Cardiac muscle cell (in vitro differentiated cells and primary cell): ENCODE measurements at regions not wholly inside any gene's neighbourhood (a gene's known extent, or its start where the extent isn't known, plus 50 kb on each side); places are given as distances from the start of the nearest gene placed in this dataset.

Experiments
- DNase-seq, 2 donors: peaks; one replicate each; pipeline versions ENCODE4 v3.0.0 to v3.0.0-alpha.2; 2010 to 2017; ENCODE audit warnings: low read depth in 1 of 2, low spot score in 1 of 2
- H3K27ac ChIP-seq: fragments of 200-600 bp; sonication (generic); 2 replicates; pipeline ENCODE4 v1.5.1; 2016
- H3K27me3 ChIP-seq: fragments of 200-600 bp; sonication (generic); 2 replicates; pipeline ENCODE4 v1.6.0; 2016; ENCODE audit warnings: control low read depth
- H3K36me3 ChIP-seq: fragments of 200-600 bp; sonication (generic); 2 replicates; pipeline ENCODE4 v1.5.1; 2016; ENCODE audit warnings: control low read depth
- H3K4me1 ChIP-seq: fragments of 200-600 bp; sonication (generic); 2 replicates; pipeline ENCODE4 v1.8.1; 2017; ENCODE audit warnings: low read depth, mild to moderate bottlenecking, mixed run types
- H3K4me3 ChIP-seq: fragments of 200-600 bp; sonication (generic); 2 replicates; pipeline ENCODE4 v1.5.1; 2016; ENCODE audit warnings: mild to moderate bottlenecking
- H3K9me3 ChIP-seq: fragments of 200-600 bp; sonication (generic); 2 replicates; pipeline ENCODE4 v1.5.1; 2017; ENCODE audit warnings: low read depth, mild to moderate bottlenecking, control low read depth
- TF ChIP-seq, protein P1 (sequence below): IDR thresholded peaks from 2 replicates; pipeline ENCODE4 v1.5.1; 2012; ENCODE audit warnings: low read depth, mild to moderate bottlenecking, low read length

DNA sequence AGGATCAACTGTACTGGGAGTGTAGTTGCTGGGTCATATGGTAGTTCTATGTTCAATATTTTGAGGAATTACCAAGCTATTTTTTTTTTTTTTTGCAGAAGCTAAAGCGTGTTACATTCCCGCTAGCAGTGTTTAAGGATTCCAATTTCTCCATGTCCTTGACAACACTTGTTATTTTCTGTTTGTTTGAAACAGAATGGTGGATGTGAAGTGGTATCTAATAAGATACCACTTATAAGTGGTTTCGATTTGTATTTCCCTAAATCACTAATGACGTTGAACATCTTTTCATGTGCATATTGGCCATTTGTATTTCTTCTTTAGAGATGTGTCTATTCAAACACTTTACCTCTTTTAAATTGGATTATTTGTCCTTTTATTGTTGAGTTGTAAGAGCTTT lies 112.2 kb downstream of the DISP1 start:
- Histone ChIP-seq H3K27ac (no peak overlapping the region), H3K4me3 (no peak overlapping the region), H3K4me1 (peaks cover 47% of the 10 kb centered on the region), H3K36me3 (no peaks in the 10 kb centered on the region), H3K27me3 (no peaks in the 10 kb centered on the region), H3K9me3 (no peaks in the 10 kb centered on the region)
- no peak for DNase-seq
- TF ChIP-seq, protein P1, sequence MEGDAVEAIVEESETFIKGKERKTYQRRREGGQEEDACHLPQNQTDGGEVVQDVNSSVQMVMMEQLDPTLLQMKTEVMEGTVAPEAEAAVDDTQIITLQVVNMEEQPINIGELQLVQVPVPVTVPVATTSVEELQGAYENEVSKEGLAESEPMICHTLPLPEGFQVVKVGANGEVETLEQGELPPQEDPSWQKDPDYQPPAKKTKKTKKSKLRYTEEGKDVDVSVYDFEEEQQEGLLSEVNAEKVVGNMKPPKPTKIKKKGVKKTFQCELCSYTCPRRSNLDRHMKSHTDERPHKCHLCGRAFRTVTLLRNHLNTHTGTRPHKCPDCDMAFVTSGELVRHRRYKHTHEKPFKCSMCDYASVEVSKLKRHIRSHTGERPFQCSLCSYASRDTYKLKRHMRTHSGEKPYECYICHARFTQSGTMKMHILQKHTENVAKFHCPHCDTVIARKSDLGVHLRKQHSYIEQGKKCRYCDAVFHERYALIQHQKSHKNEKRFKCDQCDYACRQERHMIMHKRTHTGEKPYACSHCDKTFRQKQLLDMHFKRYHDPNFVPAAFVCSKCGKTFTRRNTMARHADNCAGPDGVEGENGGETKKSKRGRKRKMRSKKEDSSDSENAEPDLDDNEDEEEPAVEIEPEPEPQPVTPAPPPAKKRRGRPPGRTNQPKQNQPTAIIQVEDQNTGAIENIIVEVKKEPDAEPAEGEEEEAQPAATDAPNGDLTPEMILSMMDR = no peak

DNA sequence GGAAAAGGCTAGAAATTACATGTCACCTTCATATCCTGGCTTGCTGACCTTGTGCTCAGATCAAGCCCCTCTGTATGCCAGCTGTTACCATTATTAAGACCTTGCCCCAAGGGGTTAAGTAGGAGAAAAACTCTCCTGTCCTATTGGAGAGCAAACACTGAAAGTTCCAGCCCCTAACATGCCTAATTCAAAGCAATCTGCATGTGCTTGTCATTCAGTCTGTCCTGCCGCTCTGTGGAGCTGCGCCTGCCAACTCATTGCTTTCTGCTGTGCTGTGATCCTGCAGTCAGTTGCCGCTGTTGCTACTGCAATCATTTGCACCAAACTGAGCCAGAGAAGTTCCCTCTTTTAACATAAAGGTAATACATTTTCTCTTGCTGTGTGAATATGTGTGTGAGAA lies 113.4 kb downstream of the DISP1 start:
- Histone ChIP-seq H3K27ac (peak overlapping the region; percentile 79), H3K27me3 (no peaks in the 10 kb centered on the region), H3K36me3 (no peaks in the 10 kb centered on the region), H3K4me3 (peak overlapping the region; percentile 37), H3K9me3 (no peaks in the 10 kb centered on the region), H3K4me1 (peaks cover 48% of the 10 kb centered on the region)
- DNase-seq = peak; percentile 73 to 91
- TF ChIP-seq, protein P1 = no peak

DNA sequence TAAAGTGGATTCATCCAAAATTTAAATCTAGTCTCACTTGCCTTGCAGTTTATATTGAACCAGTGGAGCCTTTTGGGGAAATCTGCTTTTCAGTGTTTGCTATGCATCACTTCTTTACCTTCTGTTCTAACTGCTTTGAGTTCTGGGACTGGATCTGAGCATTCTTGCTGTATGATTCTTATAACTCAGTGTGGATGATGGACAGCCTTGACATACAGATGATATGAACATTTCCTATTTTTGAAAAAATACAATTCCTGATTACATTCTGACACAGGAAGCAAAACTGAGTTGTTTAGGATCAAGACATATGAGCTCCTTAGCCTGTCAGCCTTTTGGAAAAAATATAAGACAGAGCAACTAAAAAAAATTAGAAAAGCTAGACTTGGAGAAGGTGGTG lies 115.2 kb downstream of the DISP1 start:
- Histone ChIP-seq H3K9me3 (no peaks in the 10 kb centered on the region), H3K4me3 (peak overlapping the region; percentile 2), H3K27me3 (no peaks in the 10 kb centered on the region), H3K4me1 (peaks cover 37% of the 10 kb centered on the region), H3K36me3 (no peaks in the 10 kb centered on the region), H3K27ac (no peak overlapping the region)
- TF ChIP-seq, protein P1 = no peak
- DNase-seq = no peak

DNA sequence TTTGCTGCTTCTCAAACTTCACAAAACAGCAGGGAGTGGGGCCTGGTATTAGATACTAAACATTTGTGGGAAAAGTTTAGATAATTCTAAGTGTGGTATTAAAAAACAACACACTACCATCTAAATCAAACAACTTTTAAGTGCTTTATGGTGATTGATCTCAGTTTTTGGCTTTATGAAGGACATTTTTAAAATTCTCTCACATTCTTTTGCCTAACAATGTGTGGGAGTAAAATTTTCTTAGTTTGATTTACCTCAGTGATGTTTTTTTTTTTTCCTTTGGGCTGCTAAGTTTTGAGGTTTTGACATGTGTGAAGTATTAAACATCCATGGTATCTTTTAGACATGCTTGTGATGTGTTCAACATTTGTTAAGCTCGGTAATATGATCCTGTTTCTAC lies 116.2 kb downstream of the DISP1 start:
- Histone ChIP-seq H3K27me3 (no peaks in the 10 kb centered on the region), H3K4me3 (no peak overlapping the region), H3K9me3 (no peaks in the 10 kb centered on the region), H3K36me3 (no peaks in the 10 kb centered on the region), H3K4me1 (peaks cover 29% of the 10 kb centered on the region), H3K27ac (no peak overlapping the region)
- DNase-seq = peak in 1 of 2 donors; percentile 47
- TF ChIP-seq, protein P1 = no peak

DNA sequence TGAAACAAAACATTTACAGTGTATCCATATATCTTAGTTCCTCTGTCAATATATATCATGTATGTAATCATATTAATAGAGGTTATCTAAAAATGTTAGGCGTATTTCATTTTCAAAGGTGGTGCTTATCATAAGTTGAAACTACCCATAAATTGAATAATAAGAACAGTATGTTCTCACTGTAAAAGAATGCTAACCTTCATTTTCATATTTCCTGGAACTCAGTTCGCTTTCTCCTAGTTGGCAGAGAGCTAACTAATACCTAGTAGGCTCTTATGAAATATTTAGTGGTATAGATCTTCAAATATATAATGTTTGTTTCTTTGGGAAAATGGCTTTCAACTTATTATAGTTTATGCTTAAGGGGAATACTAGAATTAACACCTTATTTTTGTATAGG lies 118.4 kb downstream of the DISP1 start:
- TF ChIP-seq, protein P1 = no peak
- Histone ChIP-seq H3K27me3 (no peaks in the 10 kb centered on the region), H3K9me3 (no peaks in the 10 kb centered on the region), H3K4me1 (peaks cover 24% of the 10 kb centered on the region), H3K27ac (no peak overlapping the region), H3K4me3 (no peak overlapping the region), H3K36me3 (no peaks in the 10 kb centered on the region)
- DNase-seq = no peak
